Neural crest cell (in vitro differentiated cells): ENCODE measurements at regions not wholly inside any gene's neighbourhood (a gene's known extent, or its start where the extent isn't known, plus 50 kb on each side); places are given as distances from the start of the nearest gene placed in this dataset.

Experiments used
- DNase-seq: peaks from one replicate; pipeline ENCODE4 v3.0.0; 2021; ENCODE audit warnings: low read depth, mixed read lengths, low spot score
- H3K27ac Mint-ChIP-seq: one replicate; pipeline ENCODE4 v1.8.0; 2021; ENCODE audit warnings: mild to moderate bottlenecking, mixed read lengths; ENCODE audit not compliant: unreplicated experiment
- H3K27me3 Mint-ChIP-seq: 2 replicates; pipeline ENCODE4 v1.8.0; 2021; ENCODE audit warnings: low read depth, mild to moderate bottlenecking, mixed read lengths
- H3K36me3 Mint-ChIP-seq: 2 replicates; pipeline ENCODE4 v1.8.0; 2021; ENCODE audit warnings: low read depth, mild to moderate bottlenecking, mixed read lengths
- H3K4me1 Mint-ChIP-seq: 2 replicates; pipeline ENCODE4 v1.8.0; 2021; ENCODE audit warnings: mixed read lengths
- H3K4me3 Mint-ChIP-seq: one replicate; pipeline ENCODE4 v1.8.0; 2021; ENCODE audit warnings: mild to moderate bottlenecking, mixed read lengths
- H3K9me3 Mint-ChIP-seq: 2 replicates; pipeline ENCODE4 v1.8.0; 2021; ENCODE audit warnings: mixed read lengths
- TF ChIP-seq, protein P1 (sequence below): fragments of 200-600 bp; sonication (generic); conservative IDR thresholded peaks from 2 replicates; pipeline ENCODE4 v1.5.0; 2021; ENCODE audit warnings: antibody characterized with exemption, mild to moderate bottlenecking

GRCh38 chr2:12827721-12828120 lies 111.0 kb downstream of the TRIB2 start:
- TF ChIP-seq, protein P1, sequence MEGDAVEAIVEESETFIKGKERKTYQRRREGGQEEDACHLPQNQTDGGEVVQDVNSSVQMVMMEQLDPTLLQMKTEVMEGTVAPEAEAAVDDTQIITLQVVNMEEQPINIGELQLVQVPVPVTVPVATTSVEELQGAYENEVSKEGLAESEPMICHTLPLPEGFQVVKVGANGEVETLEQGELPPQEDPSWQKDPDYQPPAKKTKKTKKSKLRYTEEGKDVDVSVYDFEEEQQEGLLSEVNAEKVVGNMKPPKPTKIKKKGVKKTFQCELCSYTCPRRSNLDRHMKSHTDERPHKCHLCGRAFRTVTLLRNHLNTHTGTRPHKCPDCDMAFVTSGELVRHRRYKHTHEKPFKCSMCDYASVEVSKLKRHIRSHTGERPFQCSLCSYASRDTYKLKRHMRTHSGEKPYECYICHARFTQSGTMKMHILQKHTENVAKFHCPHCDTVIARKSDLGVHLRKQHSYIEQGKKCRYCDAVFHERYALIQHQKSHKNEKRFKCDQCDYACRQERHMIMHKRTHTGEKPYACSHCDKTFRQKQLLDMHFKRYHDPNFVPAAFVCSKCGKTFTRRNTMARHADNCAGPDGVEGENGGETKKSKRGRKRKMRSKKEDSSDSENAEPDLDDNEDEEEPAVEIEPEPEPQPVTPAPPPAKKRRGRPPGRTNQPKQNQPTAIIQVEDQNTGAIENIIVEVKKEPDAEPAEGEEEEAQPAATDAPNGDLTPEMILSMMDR: no peak
- peaks cover 31% of the 10 kb centered on the region for H3K4me1 Mint-ChIP-seq
- H3K9me3 Mint-ChIP-seq: no peaks in the 10 kb centered on the region
- H3K27ac Mint-ChIP-seq: no peak overlapping the region
- no peak overlapping the region for H3K4me3 Mint-ChIP-seq
- no peaks in the 10 kb centered on the region for H3K27me3 Mint-ChIP-seq
- DNase-seq: no peak
- H3K36me3 Mint-ChIP-seq: no peaks in the 10 kb centered on the region

DNA sequence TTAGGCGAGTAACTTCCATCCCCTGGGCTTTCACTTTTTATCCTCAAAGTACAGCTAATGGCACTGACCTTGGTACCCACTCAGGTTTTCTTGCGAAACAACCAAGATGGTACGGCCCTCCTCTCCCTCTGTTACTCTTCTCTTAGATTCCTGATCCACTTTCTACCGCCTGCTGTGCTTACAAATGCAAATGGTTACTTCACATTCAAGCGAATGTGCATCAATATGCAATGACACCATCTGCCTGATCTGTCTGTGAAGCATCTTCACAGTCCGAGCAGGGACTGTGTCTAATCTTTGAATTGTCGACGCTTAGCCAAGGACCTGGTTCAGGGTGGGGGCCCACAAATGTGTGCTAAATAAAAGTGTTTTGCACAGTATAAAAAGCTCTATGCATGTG lies 112.2 kb downstream of the TRIB2 start:
- no peaks in the 10 kb centered on the region for H3K27me3 Mint-ChIP-seq
- H3K4me1 Mint-ChIP-seq: peaks cover 24% of the 10 kb centered on the region
- H3K36me3 Mint-ChIP-seq: no peaks in the 10 kb centered on the region
- no peak overlapping the region for H3K27ac Mint-ChIP-seq
- no peak for DNase-seq
- H3K9me3 Mint-ChIP-seq: no peaks in the 10 kb centered on the region
- TF ChIP-seq, protein P1: no peak
- no peak overlapping the region for H3K4me3 Mint-ChIP-seq

GRCh38 chr2:12831016-12831415 lies 114.3 kb downstream of the TRIB2 start:
- no peak for DNase-seq
- Mint-ChIP-seq H3K27me3 (no peaks in the 10 kb centered on the region), H3K36me3 (no peaks in the 10 kb centered on the region), H3K9me3 (no peaks in the 10 kb centered on the region), H3K27ac (no peak overlapping the region), H3K4me1 (peaks cover 12% of the 10 kb centered on the region), H3K4me3 (no peak overlapping the region)
- TF ChIP-seq, protein P1: no peak

DNA sequence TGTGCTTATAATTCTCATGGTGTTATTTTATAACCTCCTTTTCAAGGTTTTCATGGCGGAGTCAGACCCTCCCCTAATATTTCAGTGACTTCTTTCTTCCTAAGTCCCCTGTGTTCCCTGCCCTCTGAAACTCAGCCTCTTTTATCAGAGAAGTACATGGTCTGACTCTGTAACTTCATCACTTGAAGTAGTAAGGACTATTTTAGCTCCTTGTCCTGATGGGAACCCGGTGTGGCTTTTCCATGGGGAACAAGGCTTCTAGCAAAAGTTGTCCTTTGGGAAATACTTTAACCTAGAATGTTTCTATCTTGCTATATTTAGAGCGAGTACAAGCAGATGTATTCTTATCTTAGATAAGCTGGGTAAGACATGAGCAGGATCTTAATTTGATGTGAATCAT lies 117.5 kb downstream of the TRIB2 start:
- Mint-ChIP-seq H3K4me1 (peaks cover 1% of the 10 kb centered on the region), H3K27ac (no peak overlapping the region), H3K27me3 (no peaks in the 10 kb centered on the region), H3K9me3 (no peaks in the 10 kb centered on the region), H3K4me3 (no peak overlapping the region), H3K36me3 (no peaks in the 10 kb centered on the region)
- no peak for DNase-seq
- TF ChIP-seq, protein P1: no peak

DNA sequence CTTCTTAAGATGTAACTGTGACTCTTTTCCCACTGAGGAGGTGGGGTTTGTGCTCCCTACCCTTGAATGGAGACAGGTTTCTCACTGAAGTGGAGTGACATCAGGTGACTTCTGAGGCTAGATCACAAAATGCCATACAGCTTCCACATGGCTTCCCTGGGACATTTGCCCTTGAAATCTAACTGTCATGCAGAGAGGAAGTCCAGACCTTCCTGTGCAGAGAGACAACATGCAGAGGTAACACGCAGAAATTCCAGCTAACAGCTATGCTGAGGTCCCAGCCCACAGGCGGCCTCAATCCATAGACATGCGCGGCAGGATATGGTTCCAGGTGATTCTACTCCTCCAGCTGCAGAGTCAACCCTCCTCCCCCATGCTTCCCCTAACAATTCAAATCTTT lies 119.0 kb downstream of the TRIB2 start:
- TF ChIP-seq, protein P1: no peak
- DNase-seq: no peak
- no peaks in the 10 kb centered on the region for H3K4me1 Mint-ChIP-seq
- no peaks in the 10 kb centered on the region for H3K27me3 Mint-ChIP-seq
- no peak overlapping the region for H3K27ac Mint-ChIP-seq
- no peak overlapping the region for H3K4me3 Mint-ChIP-seq
- H3K9me3 Mint-ChIP-seq: no peaks in the 10 kb centered on the region
- no peaks in the 10 kb centered on the region for H3K36me3 Mint-ChIP-seq

DNA sequence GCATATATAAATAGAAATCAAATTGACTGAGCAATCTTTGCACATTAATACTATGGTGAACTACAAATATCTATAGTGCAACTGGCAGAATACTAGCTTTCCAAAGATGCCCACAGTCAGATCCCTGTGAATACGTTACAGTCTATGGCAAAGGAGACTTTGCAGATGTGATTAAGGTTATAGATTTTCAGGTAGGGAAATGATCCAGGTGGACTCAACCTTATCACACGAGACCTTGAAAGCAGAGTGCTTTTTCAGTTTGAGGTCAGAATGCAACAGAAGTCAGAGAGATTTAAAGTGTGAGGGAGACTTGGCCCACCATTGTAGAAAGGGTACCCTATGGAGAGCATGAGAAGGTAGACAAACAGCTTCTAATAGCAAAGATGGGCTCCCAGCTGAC lies 122.6 kb downstream of the TRIB2 start:
- no peak overlapping the region for H3K27ac Mint-ChIP-seq
- peaks cover 3% of the 10 kb centered on the region for H3K4me1 Mint-ChIP-seq
- no peaks in the 10 kb centered on the region for H3K9me3 Mint-ChIP-seq
- no peaks in the 10 kb centered on the region for H3K36me3 Mint-ChIP-seq
- no peaks in the 10 kb centered on the region for H3K27me3 Mint-ChIP-seq
- TF ChIP-seq, protein P1: no peak
- DNase-seq: no peak
- no peak overlapping the region for H3K4me3 Mint-ChIP-seq
